Ammon's horn (tissue), 1 donor: ENCODE measurements at regions not wholly inside any gene's neighbourhood (a gene's known extent, or its start where the extent isn't known, plus 50 kb on each side); places are given as distances from the start of the nearest gene placed in this dataset.

Experiments used
- DNase-seq: peaks from one replicate; pipeline ENCODE4 v3.0.0-alpha.2; 2016; ENCODE audit warnings: low spot score

- no peak for DNase-seq
Measured at GRCh38 chr18:29712785-29713184, 1329.8 kb downstream of the DSC3 start.

GRCh38 chr18:29711932-29712331, 1330.6 kb downstream of the DSC3 start:
- DNase-seq = no peak

- no peak for DNase-seq
Measured at GRCh38 chr18:29693334-29693733, 1349.2 kb downstream of the DSC3 start.

DNA sequence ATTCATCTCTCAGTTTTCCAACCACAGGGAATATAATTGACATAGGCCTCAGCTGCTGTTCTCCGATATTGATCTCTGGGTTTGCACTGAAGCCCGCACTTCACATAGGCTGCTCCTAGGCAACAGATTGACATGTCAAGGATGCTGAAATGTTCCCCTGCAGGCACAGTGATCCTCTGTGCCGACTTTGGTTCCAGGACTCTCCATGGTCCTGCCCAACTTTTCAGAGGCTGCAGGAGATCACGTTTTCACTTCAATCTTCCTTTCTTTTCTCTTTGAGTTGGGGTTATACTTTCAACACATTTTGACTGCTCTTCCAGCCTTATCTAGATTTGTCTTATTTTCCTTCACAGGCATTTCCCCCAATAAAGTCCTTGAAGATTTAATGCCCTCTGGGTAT, 1361.0 kb downstream of the DSC3 start:
- no peak for DNase-seq

DNA sequence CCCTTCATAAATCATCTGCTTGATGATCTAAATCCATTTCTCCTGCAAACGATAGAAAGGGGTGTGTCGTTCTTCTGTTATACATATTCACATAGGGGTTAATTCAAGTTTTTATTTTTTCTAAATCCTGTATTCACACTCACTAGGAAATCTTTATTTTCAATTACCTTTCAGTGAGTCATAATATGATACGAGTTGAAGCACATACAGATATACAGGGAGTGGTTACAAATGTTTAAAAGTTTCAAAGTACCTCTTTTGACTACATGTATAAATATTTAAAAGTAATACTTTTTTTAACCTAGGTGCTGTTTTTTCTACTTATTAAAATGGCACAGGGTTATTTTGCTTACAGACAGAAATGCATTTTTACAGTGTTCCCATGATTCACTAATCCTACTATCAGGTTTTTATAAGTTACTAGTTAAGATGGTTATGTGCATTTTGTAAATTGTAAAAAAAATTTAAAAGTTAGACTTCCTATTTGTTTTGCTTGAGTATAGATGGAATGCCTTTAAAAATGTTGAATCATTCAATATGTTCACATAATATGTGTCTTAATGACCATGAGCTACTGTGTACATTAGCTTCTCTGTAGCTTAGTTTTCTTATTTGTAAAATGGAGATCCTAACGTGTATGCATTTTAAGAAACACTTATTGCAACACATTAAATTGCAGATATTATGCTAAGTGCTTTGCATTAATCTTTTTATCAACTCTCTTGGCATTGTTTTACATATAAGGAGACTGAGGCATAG, 1378.1 kb downstream of the DSC3 start:
- DNase-seq = no peak

DNA sequence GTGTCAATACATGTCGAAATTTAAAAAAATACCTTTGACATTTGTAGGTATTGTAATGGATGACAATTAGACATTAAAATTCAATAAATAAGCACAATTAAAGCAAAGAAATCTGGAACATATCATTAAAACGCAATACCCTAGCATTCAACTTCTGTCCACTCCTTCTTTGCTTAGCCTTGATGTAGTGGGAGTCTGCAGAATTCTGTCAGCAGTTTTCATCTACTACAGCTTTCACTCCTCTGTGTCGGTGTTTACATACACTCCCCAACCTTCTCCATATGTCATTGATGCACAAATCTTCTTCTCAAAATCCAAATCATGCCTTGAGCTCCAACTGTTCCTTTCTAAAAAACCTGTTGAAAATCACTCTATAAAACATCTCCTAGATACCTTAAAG, 1380.6 kb downstream of the DSC3 start:
- DNase-seq = no peak

DNA sequence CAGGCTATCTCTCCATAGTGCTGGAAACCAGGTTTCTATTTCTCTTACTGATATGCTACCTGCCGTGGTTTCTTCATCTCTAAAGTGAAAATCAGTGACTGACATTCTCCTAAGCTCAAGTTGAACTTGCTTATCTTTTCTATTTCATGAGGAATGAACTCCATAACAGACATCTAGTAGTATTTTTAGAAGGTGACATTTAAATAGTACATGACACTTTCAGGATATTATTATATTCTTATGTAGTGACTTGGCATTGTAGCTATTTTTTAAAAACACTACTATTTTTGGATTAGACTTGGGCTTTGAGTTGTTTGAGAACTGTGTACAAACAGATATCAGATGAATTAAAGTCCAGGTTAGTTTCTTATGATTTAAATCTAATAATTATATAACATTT, 1381.8 kb downstream of the DSC3 start:
- DNase-seq = no peak

- no peak for DNase-seq
Measured at GRCh38 chr18:29653671-29654215, 1388.8 kb downstream of the DSC3 start.

GRCh38 chr18:29652797-29653196, 1389.7 kb downstream of the DSC3 start:
- no peak for DNase-seq

DNA sequence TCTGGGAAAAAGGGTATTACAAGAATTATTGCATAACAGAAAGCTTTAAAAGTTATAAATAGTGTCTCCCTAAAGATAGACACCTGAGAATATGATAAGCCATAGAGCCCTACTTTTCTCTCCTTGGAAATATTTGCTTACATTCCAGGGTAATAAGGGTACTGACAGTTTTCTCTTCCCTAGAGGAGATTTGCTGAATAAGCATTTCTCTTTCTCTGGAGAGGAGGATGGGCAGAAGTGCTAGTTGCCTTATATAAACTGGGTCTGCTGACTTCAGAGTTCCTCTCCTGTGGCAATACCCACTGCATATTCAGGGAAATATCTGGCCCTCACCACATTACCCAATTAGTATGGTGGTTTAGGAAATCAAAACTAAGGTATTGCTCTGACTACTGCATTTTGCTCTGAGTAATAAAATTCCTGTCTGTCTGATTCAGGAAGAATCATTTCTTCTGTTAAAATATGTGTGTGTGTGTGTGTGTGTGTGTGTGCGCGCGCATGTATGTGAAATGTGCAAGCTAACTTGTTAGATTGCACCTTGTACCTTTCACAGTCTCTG, 1391.3 kb downstream of the DSC3 start:
- DNase-seq = no peak

DNA sequence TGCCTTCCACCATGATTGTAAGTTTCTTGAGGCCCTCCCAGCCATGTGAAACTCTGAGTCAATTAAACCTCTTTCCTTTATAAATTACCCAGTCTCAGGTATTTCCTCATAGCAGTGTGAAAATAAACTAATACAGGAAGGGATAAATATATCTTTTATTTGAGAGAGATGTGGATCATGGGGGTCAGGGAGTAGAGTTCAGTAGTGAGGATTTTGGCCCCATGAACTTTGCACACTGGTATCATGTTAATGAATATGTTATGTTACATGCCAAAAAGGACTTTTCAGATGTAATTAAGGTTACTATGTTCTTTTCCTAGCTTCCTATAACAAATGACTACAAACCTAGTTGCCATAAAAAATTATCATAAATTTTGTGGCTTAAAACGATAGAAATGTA, 1393.7 kb downstream of the DSC3 start:
- no peak for DNase-seq

- DNase-seq = no peak
Measured at GRCh38 chr18:29647700-29648099, 1394.8 kb downstream of the DSC3 start.

DNA sequence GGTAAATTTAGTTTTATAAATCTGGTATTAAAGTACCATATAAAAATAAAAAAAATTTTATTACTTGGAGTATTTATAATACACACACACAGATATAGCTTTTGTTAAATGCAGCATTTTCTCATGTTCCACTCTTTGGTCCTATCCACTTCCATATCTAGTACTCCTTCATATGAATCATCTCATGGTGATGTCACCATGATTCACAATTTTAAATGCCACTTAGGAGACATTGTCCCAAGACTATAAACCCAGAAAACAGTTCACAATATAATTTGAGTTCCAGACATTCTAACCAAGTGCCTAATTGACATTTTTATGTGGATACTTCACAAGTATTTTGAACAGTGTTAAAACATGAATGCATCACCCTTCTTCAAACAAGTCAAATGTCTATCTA, 1398.3 kb downstream of the DSC3 start:
- no peak for DNase-seq

GRCh38 chr18:29629493-29630036, 1413.0 kb downstream of the DSC3 start:
- DNase-seq = no peak

GRCh38 chr18:29626094-29626493, 1416.4 kb downstream of the DSC3 start:
- DNase-seq = no peak

- DNase-seq = no peak
Measured at GRCh38 chr18:29616867-29617266, 1425.7 kb downstream of the DSC3 start.

DNA sequence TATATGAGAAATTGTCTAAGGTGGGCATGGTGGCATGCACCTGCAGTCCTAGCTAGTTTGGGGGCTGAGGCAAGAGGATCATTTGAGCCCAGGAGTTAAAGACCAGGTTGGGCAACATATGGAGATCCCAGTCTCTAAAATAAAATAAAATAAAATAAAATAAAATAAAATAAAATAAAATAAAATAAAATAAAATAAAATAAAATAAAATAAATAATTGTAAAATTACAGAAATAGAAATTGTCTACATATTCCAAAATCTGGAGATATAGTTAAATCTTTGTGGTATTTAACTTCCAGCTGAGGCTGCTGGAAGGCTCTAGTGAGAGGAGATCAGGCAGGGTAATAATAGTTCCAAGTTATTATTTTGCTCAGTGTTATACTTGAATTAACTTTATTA, 1432.1 kb upstream of the CDH2 start:
- DNase-seq = no peak

DNA sequence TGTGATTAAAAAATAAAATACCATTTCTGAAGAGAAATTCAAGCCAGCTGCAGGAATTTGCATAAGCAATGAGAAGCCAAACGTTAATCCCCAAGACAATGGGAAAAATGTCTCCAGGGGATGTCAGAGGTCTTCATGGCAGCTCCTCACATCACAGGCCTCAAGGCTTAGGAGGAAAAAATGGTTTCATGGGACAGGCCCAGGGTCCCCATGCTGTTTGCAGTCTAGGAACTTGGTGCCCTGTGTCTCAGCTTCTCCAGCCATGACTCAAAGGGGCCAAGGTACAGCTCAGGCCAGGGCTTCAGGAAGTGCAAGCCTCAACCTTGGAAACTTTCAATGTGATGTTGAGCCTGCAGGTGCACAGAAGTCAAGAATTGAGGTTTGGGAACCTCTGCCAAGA, 1428.4 kb upstream of the CDH2 start:
- DNase-seq = no peak

- no peak for DNase-seq
Measured at GRCh38 chr18:29596959-29597358, 1420.0 kb upstream of the CDH2 start.

DNA sequence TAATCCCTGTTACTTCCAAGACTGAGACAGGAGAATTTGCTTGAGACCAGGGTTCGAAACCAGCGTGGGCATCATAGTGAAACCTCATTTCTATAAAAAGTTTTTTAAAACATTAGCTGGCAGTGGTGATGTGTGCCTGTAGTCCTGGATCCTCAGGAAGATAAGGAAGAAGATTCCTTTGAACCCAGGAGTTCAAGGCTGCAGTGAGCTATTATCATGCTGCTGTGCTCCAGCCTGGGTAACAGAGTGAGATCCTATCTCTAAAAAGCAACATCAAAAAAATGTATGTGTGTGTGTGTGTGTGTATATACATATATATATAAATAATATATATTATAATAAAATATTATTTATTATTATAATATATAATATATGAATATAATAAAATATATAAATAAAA, 1417.6 kb upstream of the CDH2 start:
- no peak for DNase-seq

DNA sequence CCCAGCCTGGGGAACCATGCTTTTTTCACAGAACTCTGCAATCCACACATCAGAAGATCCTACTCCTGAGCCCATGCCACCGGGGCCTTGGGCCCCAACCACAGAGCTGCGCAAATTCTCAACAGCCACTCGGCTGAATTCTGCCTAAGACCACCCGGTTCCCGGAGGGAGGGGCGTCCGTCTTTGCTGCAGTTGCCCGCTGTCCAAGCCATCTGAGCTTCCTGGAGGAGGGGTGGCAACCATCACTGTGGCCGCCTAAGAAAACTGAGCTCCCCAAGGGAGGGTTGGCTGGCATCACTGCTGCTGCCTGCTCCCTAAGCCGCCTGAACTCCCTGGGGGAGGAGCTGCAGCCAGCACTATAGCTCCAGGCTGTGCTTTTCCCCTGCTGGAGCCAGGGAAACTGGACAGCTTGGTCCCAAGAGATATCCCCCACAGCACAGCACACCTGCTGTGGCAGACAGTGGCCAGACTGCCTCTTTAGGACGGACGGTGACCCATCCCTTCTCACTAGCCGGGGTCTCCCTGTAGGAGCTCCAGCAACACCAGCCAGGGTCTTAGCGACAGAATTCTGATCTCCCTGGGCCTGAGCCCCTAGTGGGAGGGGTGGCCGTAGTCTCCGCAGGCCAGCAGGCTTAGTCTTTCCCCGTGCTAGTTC, 1411.6 kb upstream of the CDH2 start:
- DNase-seq = no peak

GRCh38 chr18:29586210-29586609, 1409.3 kb upstream of the CDH2 start:
- no peak for DNase-seq

DNA sequence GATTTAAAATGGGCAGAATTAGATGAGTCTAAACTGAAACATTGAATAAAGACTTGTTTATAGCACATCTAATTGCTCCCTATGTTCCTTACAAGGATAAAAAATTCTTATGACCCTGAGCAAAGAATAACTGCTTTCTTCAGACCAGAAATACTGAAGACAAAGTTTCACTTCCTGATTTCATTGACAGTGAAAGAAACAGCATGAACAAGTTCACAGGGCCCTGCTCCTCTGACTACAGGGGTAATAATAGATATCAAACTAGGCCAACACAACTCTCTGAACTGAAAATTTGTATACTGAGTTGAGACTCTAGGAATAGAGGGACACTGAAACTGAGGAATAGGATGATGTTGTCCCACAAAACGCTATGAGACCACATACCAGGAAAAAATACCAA, 1383.3 kb upstream of the CDH2 start:
- DNase-seq = no peak
